GM12878 (cell line): ENCODE measurements at regions not wholly inside any gene's neighbourhood (a gene's known extent, or its start where the extent isn't known, plus 50 kb on each side); places are given as distances from the start of the nearest gene placed in this dataset.

Source experiments
- ATAC-seq: fragments of 200-7000 bp; cut with Tn5 transposase; 3 replicates; pipeline ENCODE4 v1.9.1; 2020; ENCODE audit warnings: mild to moderate bottlenecking, moderate library complexity
- BruUV-seq: library from RNA; stranded (reverse); fragments of 400-500 nt; replicated peaks from 2 replicates; lab custom pipeline; 2021; lab: Mats Ljungman, UMichigan
- CTCF ChIA-PET: fragments of 300-600 bp; sonication (Branson Sonifier 250); formaldehyde crosslinking; extraction: SDS; loops from one replicate; lab custom pipeline; 2021; ENCODE audit warnings: inconsistent platforms; lab: Yijun Ruan, JAX
- POLR2A ChIA-PET: fragments of 350-600 bp; formaldehyde crosslinking; extraction: SDS; loops from one replicate; lab custom pipeline; 2021; ENCODE audit warnings: inconsistent platforms; lab: Charles Lee
- RAD21 ChIA-PET: fragments of 300-600 bp; sonication (Branson Sonifier 250); formaldehyde crosslinking; loops from one replicate; lab custom pipeline; 2023; ENCODE audit warnings: antibody characterized with exemption; ENCODE audit not compliant: unreplicated experiment; lab: Charles Lee
- SMC1A ChIA-PET: fragments of 300-600 bp; sonication (Branson Sonifier 250); formaldehyde crosslinking; loops from one replicate; lab custom pipeline; 2023; ENCODE audit not compliant: unreplicated experiment, uncharacterized antibody; lab: Charles Lee
- DNase-seq: peaks from one replicate; pipeline ENCODE4 v3.0.0-alpha.2; 2011; ENCODE audit warnings: low read depth, low spot score
- FAIRE-seq: peaks from 3 replicates; lab custom pipeline; 2011; peaks lifted over from hg19 to GRCh38; lab: Jason Lieb, UNC
- H2AFZ ChIP-seq: 2 replicates; pipeline ENCODE4 v1.6.0; 2011; ENCODE audit warnings: low read depth, low read length, control low read depth; ENCODE audit not compliant: control insufficient read depth
- H3K27ac ChIP-seq: 2 replicates; pipeline ENCODE4 v1.5.1; 2011; ENCODE audit warnings: control low read depth; ENCODE audit not compliant: control insufficient read depth, insufficient read depth
- H3K27me3 ChIP-seq, 2 experiments: replicated peaks in 1 of 2; 2 replicates each; pipeline versions ENCODE4 v1.6.0 to v1.6.1; 2011; ENCODE audit warnings: low read length in 1 of 2; ENCODE audit not compliant: control insufficient read depth in 2 of 2, insufficient read depth in 2 of 2
- H3K36me3 ChIP-seq, 2 experiments: 2 replicates each; pipeline ENCODE4 v1.5.1; 2011; ENCODE audit warnings: low read length in 1 of 2; ENCODE audit not compliant: control insufficient read depth in 2 of 2, insufficient read depth in 2 of 2
- H3K4me1 ChIP-seq: 2 replicates; pipeline ENCODE4 v1.6.1; 2011; ENCODE audit warnings: mild to moderate bottlenecking, low read length, moderate library complexity, mixed read lengths; ENCODE audit not compliant: control insufficient read depth, insufficient read depth
- H3K4me2 ChIP-seq: 2 replicates; pipeline ENCODE4 v1.6.0; 2011; ENCODE audit warnings: control low read depth; ENCODE audit not compliant: control insufficient read depth, insufficient read depth
- H3K4me3 ChIP-seq: fragments of 200-600 bp; sonication (generic); 2 replicates; pipeline ENCODE4 v1.5.1; 2016
- H3K79me2 ChIP-seq: 2 replicates; pipeline ENCODE4 v1.6.0; 2011; ENCODE audit warnings: low read length; ENCODE audit not compliant: control insufficient read depth, insufficient read depth
- H3K9ac ChIP-seq: 2 replicates; pipeline ENCODE4 v1.8.0; 2011; ENCODE audit warnings: low read length, control low read depth, mixed read lengths; ENCODE audit not compliant: control insufficient read depth, insufficient read depth
- H3K9me3 ChIP-seq: replicated peaks from 3 replicates; pipeline ENCODE4 v1.5.1; 2011; ENCODE audit warnings: mild to moderate bottlenecking, low read length; ENCODE audit not compliant: control insufficient read depth, insufficient read depth
- H4K20me1 ChIP-seq: 2 replicates; pipeline ENCODE4 v1.6.0; 2011; ENCODE audit not compliant: control insufficient read depth, insufficient read depth
- ETV6 ChIP-seq, 2 experiments: fragments of 450-650 bp in 1 of 2; IDR thresholded peaks in 1 of 2; conservative IDR thresholded peaks in 1 of 2; 2 replicates each; pipeline ENCODE4 v1.6.1; 2014; ENCODE audit warnings: antibody characterized with exemption in 1 of 2, borderline replicate concordance in 1 of 2, low read depth in 1 of 2, mild to moderate bottlenecking in 1 of 2, moderate library complexity in 1 of 2
- IKZF1 ChIP-seq: fragments of 450-650 bp; conservative IDR thresholded peaks from 2 replicates; pipeline ENCODE4 v1.6.1; 2017; ENCODE audit warnings: antibody characterized with exemption, mild to moderate bottlenecking
- KAT2A ChIP-seq: conservative IDR thresholded peaks from 2 replicates; pipeline ENCODE4 v1.6.1; 2011; ENCODE audit warnings: low read depth, low read length; ENCODE audit not compliant: control insufficient read depth
- MTA2 ChIP-seq: fragments of 450-650 bp; IDR thresholded peaks from 2 replicates; pipeline ENCODE4 v1.6.1; 2016; ENCODE audit warnings: low read depth, mild to moderate bottlenecking, moderate library complexity
- POLR2A ChIP-seq: IDR thresholded peaks from 2 replicates; pipeline ENCODE4 v1.6.1; 2011; ENCODE audit warnings: low read depth, mild to moderate bottlenecking, low read length
- SMAD5 ChIP-seq: IDR thresholded peaks from 2 replicates; pipeline ENCODE4 v1.6.1; 2016; ENCODE audit warnings: antibody characterized with exemption, low read depth
- STAT3 ChIP-seq: IDR thresholded peaks from 2 replicates; pipeline ENCODE4 v1.6.1; 2011; ENCODE audit warnings: low read depth, low read length, improper control_type of control experiment
- ZBTB11 ChIP-seq: fragments of 450-650 bp; formaldehyde crosslinking; IDR thresholded peaks from 2 replicates; pipeline ENCODE4 v1.5.0; 2022; ENCODE audit warnings: mild to moderate bottlenecking, missing genetic modification characterization
- WGBS: methylation state at CpG from one replicate; pipeline ENCODE4 v1.1.6; 2016; ENCODE audit warnings: low lambda C conversion rate; ENCODE audit not compliant: insufficient replicate concordance, insufficient coverage; ENCODE audit errors: missing lambda C conversion rate; 5-methylcytosine and 5-hydroxymethylcytosine counted together
- in situ Hi-C: fragments of 300-500 bp; cut with MboI; formaldehyde crosslinking; loops from 9 replicates; pipeline ENCODE4 v1.14.3; 2018; ENCODE audit warnings: mixed read lengths
- intact Hi-C: fragments of 100-400 bp; cut with micrococcal nuclease; formaldehyde crosslinking; loops from one replicate; pipeline ENCODE4 v1.14.2; 2022; ENCODE audit not compliant: unreplicated experiment
- TF ChIP-seq, protein P1 (sequence below): IDR thresholded peaks from 2 replicates; pipeline ENCODE4 v1.6.1; 2012; ENCODE audit warnings: improper control_type of control experiment, low read depth, low read length; ENCODE audit not compliant: insufficient replicate concordance

DNA sequence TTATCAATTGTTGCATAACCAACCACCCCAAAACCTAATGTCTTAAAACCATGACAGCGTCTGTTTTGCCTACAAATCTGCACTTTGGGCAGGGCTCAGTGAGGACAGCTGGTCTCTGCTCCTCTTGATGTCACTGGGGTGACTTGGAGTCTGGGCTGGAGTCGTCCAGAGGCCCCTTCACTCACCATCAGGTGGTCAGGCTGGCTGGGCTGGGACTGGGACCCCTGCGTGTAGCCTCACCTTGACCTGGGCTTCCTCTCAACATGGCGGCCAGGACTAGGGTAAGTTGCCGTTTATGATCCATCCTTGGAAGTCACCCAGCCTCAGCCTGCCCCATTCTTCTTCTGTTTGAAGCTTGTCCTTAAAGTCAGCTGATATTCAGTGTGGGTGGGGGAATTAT is 116.8 kb upstream of the NKX1-1 start:
- H3K79me2 ChIP-seq = no peaks in the 10 kb centered on the region
- ChIA-PET CTCF (no interaction called here), RAD21 (no interaction called here), POLR2A (no interaction called here), SMC1A (no interaction called here)
- no peaks in the 10 kb centered on the region for H3K4me1 ChIP-seq
- TF ChIP-seq KAT2A (no peak), ZBTB11 (CRISPR knock-in tag) (no peak), ETV6 (conservative IDR thresholded peaks at IDR 0.05 in 1 of 2, IDR thresholded peaks at IDR 0.05 in 1 of 2; ENCODE audit: borderline replicate concordance in 1 of 2, low read depth in 1 of 2) (no peak), POLR2A (no peak), MTA2 (no peak), IKZF1 (no peak), SMAD5 (no peak), STAT3 (no peak)
- TF ChIP-seq, protein P1, sequence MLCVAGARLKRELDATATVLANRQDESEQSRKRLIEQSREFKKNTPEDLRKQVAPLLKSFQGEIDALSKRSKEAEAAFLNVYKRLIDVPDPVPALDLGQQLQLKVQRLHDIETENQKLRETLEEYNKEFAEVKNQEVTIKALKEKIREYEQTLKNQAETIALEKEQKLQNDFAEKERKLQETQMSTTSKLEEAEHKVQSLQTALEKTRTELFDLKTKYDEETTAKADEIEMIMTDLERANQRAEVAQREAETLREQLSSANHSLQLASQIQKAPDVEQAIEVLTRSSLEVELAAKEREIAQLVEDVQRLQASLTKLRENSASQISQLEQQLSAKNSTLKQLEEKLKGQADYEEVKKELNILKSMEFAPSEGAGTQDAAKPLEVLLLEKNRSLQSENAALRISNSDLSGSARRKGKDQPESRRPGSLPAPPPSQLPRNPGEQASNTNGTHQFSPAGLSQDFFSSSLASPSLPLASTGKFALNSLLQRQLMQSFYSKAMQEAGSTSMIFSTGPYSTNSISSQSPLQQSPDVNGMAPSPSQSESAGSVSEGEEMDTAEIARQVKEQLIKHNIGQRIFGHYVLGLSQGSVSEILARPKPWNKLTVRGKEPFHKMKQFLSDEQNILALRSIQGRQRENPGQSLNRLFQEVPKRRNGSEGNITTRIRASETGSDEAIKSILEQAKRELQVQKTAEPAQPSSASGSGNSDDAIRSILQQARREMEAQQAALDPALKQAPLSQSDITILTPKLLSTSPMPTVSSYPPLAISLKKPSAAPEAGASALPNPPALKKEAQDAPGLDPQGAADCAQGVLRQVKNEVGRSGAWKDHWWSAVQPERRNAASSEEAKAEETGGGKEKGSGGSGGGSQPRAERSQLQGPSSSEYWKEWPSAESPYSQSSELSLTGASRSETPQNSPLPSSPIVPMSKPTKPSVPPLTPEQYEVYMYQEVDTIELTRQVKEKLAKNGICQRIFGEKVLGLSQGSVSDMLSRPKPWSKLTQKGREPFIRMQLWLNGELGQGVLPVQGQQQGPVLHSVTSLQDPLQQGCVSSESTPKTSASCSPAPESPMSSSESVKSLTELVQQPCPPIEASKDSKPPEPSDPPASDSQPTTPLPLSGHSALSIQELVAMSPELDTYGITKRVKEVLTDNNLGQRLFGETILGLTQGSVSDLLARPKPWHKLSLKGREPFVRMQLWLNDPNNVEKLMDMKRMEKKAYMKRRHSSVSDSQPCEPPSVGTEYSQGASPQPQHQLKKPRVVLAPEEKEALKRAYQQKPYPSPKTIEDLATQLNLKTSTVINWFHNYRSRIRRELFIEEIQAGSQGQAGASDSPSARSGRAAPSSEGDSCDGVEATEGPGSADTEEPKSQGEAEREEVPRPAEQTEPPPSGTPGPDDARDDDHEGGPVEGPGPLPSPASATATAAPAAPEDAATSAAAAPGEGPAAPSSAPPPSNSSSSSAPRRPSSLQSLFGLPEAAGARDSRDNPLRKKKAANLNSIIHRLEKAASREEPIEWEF = no peak
- H3K9ac ChIP-seq = no peak overlapping the region
- in situ Hi-C loops (no loop called here), intact Hi-C loops (no loop called here)
- ATAC-seq (no peak), DNase-seq (no peak), FAIRE-seq (no peak)
- H3K27me3 ChIP-seq = no peaks in the 10 kb centered on the region
- no peak overlapping the region for H3K4me2 ChIP-seq
- WGBS = 40% methylated on average over 5 of the region's 5 CpGs
- no peak overlapping the region for H3K27ac ChIP-seq
- H3K36me3 ChIP-seq = no peaks in the 10 kb centered on the region
- BruUV-seq = no TSS peak
- no peaks in the 10 kb centered on the region; the same call in 2 of the 3 replicates for H3K9me3 ChIP-seq
- H2AFZ ChIP-seq = no peak overlapping the region
- no peak overlapping the region for H3K4me3 ChIP-seq
- no peaks in the 10 kb centered on the region for H4K20me1 ChIP-seq
